LNCAP (cell line): ENCODE measurements at regions not wholly inside any gene's neighbourhood (a gene's known extent, or its start where the extent isn't known, plus 50 kb on each side); places are given as distances from the start of the nearest gene placed in this dataset.

Experiments
- TF ChIP-seq, protein P1 (sequence below): fragments of 450-650 bp; IDR thresholded peaks from 2 replicates; pipeline ENCODE4 v1.5.1; 2017; ENCODE audit warnings: mild to moderate bottlenecking

GRCh38 chr14:71262441-71262840 lies 355.2 kb downstream of the PCNX1 start:
- TF ChIP-seq, protein P1, sequence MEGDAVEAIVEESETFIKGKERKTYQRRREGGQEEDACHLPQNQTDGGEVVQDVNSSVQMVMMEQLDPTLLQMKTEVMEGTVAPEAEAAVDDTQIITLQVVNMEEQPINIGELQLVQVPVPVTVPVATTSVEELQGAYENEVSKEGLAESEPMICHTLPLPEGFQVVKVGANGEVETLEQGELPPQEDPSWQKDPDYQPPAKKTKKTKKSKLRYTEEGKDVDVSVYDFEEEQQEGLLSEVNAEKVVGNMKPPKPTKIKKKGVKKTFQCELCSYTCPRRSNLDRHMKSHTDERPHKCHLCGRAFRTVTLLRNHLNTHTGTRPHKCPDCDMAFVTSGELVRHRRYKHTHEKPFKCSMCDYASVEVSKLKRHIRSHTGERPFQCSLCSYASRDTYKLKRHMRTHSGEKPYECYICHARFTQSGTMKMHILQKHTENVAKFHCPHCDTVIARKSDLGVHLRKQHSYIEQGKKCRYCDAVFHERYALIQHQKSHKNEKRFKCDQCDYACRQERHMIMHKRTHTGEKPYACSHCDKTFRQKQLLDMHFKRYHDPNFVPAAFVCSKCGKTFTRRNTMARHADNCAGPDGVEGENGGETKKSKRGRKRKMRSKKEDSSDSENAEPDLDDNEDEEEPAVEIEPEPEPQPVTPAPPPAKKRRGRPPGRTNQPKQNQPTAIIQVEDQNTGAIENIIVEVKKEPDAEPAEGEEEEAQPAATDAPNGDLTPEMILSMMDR = no peak

DNA sequence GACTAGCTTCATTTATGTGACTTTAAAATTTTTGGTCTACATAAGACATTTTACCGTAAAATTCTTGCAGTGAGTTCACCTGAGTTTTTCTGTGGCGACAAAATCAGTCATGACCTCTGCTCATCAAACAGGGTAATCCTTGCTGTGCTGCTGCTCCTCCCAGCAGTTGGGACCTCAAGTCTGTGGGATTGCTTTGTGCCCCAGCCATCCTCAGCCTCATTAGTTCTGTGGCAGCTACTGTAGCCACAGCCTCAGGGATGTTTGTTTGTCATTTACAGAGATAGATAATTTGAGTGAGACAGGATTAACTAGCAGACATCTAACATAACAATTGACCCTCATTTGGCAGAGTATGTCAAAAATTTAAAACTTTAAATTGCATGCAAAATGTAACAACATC lies 357.0 kb downstream of the PCNX1 start:
- TF ChIP-seq, protein P1 = no peak

GRCh38 chr14:71267007-71267513 lies 359.8 kb downstream of the PCNX1 start:
- TF ChIP-seq, protein P1 = no peak

DNA sequence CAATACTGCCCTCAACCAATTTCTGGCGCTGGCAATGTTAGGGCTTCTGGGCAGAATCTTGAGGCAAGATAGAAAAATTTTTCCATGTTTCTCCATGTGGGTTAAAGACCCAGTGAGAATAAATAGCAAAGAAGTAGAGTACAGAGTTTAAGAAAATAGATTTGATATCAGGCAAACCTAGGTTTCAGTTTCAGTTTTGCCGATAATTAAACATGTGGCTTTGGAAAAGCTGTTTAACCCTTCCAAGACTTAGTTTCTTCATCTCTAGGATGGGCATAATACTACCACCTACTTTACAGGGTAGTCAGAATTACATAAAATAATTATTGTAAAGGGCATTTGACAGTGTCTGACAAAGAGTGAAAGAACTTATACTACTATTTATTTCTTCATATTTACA lies 360.4 kb downstream of the PCNX1 start:
- TF ChIP-seq, protein P1 = no peak

DNA sequence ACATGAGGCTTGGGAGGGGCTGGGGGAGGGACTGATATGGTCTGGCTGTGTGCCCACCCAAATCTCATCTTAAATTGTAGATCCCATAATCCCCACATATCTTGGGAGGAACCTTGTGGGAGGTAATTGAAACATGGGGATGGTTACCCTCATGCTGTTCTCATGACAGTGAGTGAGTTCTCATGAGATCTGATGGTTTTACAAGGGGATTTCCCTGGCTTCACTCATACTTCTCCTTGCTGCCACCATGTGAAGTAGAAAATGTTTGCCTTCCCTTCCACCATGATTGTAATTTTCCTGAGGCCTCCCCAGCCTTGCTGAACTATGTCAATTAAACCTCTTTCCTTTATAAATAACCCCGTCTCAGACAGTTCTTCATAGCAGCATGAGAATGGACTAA lies 362.9 kb downstream of the PCNX1 start:
- TF ChIP-seq, protein P1 = no peak

DNA sequence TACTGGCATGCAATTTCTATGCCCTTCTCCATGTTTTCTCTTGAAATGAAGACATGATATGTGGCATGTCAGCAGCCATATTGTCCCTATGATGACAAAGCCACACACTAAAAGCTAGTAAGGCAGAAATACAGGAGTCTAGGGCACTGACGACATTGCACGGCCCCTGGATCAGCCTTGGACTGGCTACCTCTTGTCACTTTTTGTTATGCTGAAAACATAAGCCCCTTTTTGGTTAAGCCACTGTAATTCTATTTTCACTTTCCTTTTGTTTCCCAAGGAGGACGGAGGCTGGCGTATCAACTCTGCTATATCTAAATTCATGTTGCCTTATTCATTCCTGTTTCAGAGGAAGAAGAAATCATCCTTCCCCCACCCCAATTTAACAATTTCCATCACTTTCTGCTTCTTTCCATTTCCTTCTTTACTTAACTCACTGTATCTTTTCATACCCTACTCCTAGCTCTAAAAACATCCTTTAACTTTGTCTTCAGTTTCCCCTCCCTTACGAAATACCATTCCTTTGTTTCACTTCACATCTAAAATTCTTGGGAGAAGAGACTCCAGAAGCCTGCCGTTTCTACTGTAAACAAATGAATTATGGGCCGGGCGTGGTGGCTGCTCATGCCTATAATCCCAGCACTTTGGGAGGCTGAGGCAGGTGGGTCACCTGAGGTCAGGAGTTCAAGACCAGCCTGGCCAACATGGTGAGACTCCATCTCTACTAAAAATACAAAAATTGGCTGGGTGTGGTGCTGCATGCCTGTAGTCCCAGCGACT lies 364.1 kb downstream of the PCNX1 start:
- TF ChIP-seq, protein P1 = no peak

DNA sequence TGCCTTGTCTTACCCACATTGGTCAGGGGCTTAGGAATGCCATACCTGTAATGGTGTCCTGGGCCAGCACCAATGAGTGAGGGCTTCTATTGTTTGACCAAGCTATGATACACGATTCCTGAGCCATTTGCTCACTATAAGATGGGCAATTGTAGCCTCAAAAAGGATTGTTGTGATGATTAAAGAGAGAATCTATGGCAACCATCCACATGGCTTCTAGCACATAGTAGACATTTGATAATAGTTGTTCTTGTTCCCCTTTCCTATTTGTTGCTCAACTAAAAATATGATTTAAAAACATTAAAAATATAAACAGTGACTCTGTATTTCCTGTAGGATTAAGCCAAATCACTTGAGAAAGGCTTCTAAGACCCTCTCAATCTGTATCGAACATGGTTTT lies 366.1 kb downstream of the PCNX1 start:
- TF ChIP-seq, protein P1 = no peak
